Mesendoderm (in vitro differentiated cells): ENCODE measurements at regions not wholly inside any gene's neighbourhood (a gene's known extent, or its start where the extent isn't known, plus 50 kb on each side); places are given as distances from the start of the nearest gene placed in this dataset.
"Not testable (repeated sequence)": the region's sequence is repeated elsewhere in the genome, so short reads cannot be mapped to it uniquely, and the experiment has no call there.

Experiments used
- DNase-seq: peaks from one replicate; pipeline ENCODE4 v3.0.0; 2013
- H2AK5ac ChIP-seq: 2 replicates; pipeline ENCODE4 v1.6.1; 2013; ENCODE audit warnings: low read length, inconsistent platforms
- H2BK120ac ChIP-seq: 2 replicates; pipeline ENCODE4 v1.6.1; 2013; ENCODE audit warnings: low read depth, mild to moderate bottlenecking, low read length, moderate library complexity, mixed read lengths
- H2BK15ac ChIP-seq: replicated peaks from 2 replicates; pipeline ENCODE4 v1.6.1; 2013; ENCODE audit warnings: low read depth, mild to moderate bottlenecking, moderate library complexity
- H2BK5ac ChIP-seq: 2 replicates; pipeline ENCODE4 v1.6.1; 2013; ENCODE audit warnings: low read length, inconsistent platforms
- H3K18ac ChIP-seq: 2 replicates; pipeline ENCODE4 v1.6.1; 2013; ENCODE audit warnings: mild to moderate bottlenecking, low read length, mixed read lengths
- H3K23ac ChIP-seq: one replicate; pipeline ENCODE4 v1.6.1; 2013; ENCODE audit warnings: low read length
- H3K27ac ChIP-seq: 2 replicates; pipeline ENCODE4 v1.5.1; 2013; ENCODE audit warnings: low read depth, mild to moderate bottlenecking, inconsistent platforms, low read length, moderate library complexity
- H3K27me3 ChIP-seq: 2 replicates; pipeline ENCODE4 v1.6.1; 2013; ENCODE audit warnings: low read length, control low read depth, mild to moderate bottlenecking, inconsistent platforms; ENCODE audit not compliant: insufficient read depth, poor library complexity
- H3K36me3 ChIP-seq: 2 replicates; pipeline ENCODE4 v1.6.1; 2013; ENCODE audit warnings: low read length, inconsistent platforms; ENCODE audit not compliant: control insufficient read depth, insufficient read depth
- H3K4ac ChIP-seq: one replicate; pipeline ENCODE4 v1.6.1; 2013; ENCODE audit warnings: low read depth, mild to moderate bottlenecking, low read length, moderate library complexity
- H3K4me1 ChIP-seq: 2 replicates; pipeline ENCODE4 v1.6.1; 2013; ENCODE audit warnings: low read depth, low read length, inconsistent platforms; ENCODE audit not compliant: control insufficient read depth
- H3K4me2 ChIP-seq: 2 replicates; pipeline ENCODE4 v1.6.1; 2013; ENCODE audit warnings: low read length
- H3K4me3 ChIP-seq: 2 replicates; pipeline ENCODE4 v1.5.1; 2013; ENCODE audit warnings: mild to moderate bottlenecking, low read length
- H3K56ac ChIP-seq: one replicate; pipeline ENCODE4 v1.6.1; 2013; ENCODE audit warnings: low read length
- H3K79me1 ChIP-seq: 2 replicates; pipeline ENCODE4 v1.6.1; 2013; ENCODE audit warnings: low read length, inconsistent platforms
- H3K79me2 ChIP-seq: 2 replicates; pipeline ENCODE4 v1.6.1; 2013; ENCODE audit warnings: mild to moderate bottlenecking, low read length; ENCODE audit not compliant: control insufficient read depth, insufficient read depth
- H3K9ac ChIP-seq: 2 replicates; pipeline ENCODE4 v1.6.1; 2013; ENCODE audit warnings: low read length, inconsistent platforms
- H4K5ac ChIP-seq: one replicate; pipeline ENCODE4 v1.6.1; 2013; ENCODE audit warnings: low read length
- H4K8ac ChIP-seq: one replicate; pipeline ENCODE4 v1.6.1; 2013; ENCODE audit warnings: low read depth, mild to moderate bottlenecking, control low read depth, low read length, moderate library complexity
- WGBS: extraction: QIAGEN DNeasy Blood & Tissue Kit; methylation state at CpG from one replicate; pipeline ENCODE4 v1.1.7; 2013; ENCODE audit warnings: low lambda C conversion rate, missing lambda C conversion rate; ENCODE audit not compliant: insufficient coverage; ENCODE audit errors: extremely low coverage; 5-methylcytosine and 5-hydroxymethylcytosine counted together

GRCh38 chr18:24616653-24617052 lies 156.2 kb downstream of the HRH4 start:
- Histone ChIP-seq H2AK5ac (no peak overlapping the region), H3K36me3 (no peaks in the 10 kb centered on the region), H3K27me3 (no peaks in the 10 kb centered on the region), H2BK15ac (no peak overlapping the region), H3K18ac (no peak overlapping the region), H4K8ac (no peak overlapping the region), H2BK5ac (no peak overlapping the region), H2BK120ac (no peak overlapping the region), H3K4ac (no peak overlapping the region), H3K4me3 (no peak overlapping the region), H3K4me2 (no peak overlapping the region), H4K5ac (no peak overlapping the region), H3K27ac (no peak overlapping the region), H3K79me2 (no peaks in the 10 kb centered on the region), H3K23ac (no peak overlapping the region), H3K9ac (no peak overlapping the region), H3K79me1 (no peaks in the 10 kb centered on the region), H3K4me1 (no peaks in the 10 kb centered on the region), H3K56ac (no peak overlapping the region)
- WGBS, result no CpG with 5 or more reads among the region's 3 CpGs
- DNase-seq, result no peak

GRCh38 chr18:24624421-24624820 lies 164.0 kb downstream of the HRH4 start:
- not testable (repeated sequence) for H3K23ac ChIP-seq, H3K79me2 ChIP-seq, H2AK5ac ChIP-seq

GRCh38 chr18:24627644-24628315 lies 167.3 kb downstream of the HRH4 start:
- no peak overlapping the region for H3K4me3 ChIP-seq
- H3K9ac ChIP-seq, result no peak overlapping the region
- no CpG with 5 or more reads among the region's 4 CpGs for WGBS
- no peak overlapping the region for H2AK5ac ChIP-seq
- no peak overlapping the region for H3K18ac ChIP-seq
- H2BK5ac ChIP-seq, result no peak overlapping the region
- H4K8ac ChIP-seq, result no peak overlapping the region
- H3K36me3 ChIP-seq, result no peaks in the 10 kb centered on the region
- no peak overlapping the region for H3K27ac ChIP-seq
- no peak overlapping the region for H3K56ac ChIP-seq
- H3K4ac ChIP-seq, result no peak overlapping the region
- no peaks in the 10 kb centered on the region for H3K4me1 ChIP-seq
- H2BK120ac ChIP-seq, result no peak overlapping the region
- H3K4me2 ChIP-seq, result no peak overlapping the region
- no peak overlapping the region for H3K23ac ChIP-seq
- no peak overlapping the region for H4K5ac ChIP-seq
- no peaks in the 10 kb centered on the region for H3K79me2 ChIP-seq
- H3K79me1 ChIP-seq, result no peaks in the 10 kb centered on the region
- no peak for DNase-seq
- H3K27me3 ChIP-seq, result no peaks in the 10 kb centered on the region
- H2BK15ac ChIP-seq, result no peak overlapping the region

More at GRCh38 chr18:24624421-24624820, 164.0 kb downstream of the HRH4 start:
- not testable (repeated sequence) for H4K5ac ChIP-seq, H3K4me2 ChIP-seq, H3K56ac ChIP-seq, H3K27me3 ChIP-seq, H3K9ac ChIP-seq, H2BK15ac ChIP-seq, H3K79me1 ChIP-seq, H2BK120ac ChIP-seq, H3K4me3 ChIP-seq, H3K4me1 ChIP-seq, H3K4ac ChIP-seq, H3K18ac ChIP-seq, H3K27ac ChIP-seq, DNase-seq, H4K8ac ChIP-seq, H3K36me3 ChIP-seq, H2BK5ac ChIP-seq
- WGBS, result no CpG with 5 or more reads among the region's 17 CpGs

- Histone ChIP-seq H3K9ac (no peak overlapping the region), H3K27me3 (no peaks in the 10 kb centered on the region), H2BK5ac (no peak overlapping the region), H3K36me3 (no peaks in the 10 kb centered on the region), H4K5ac (no peak overlapping the region), H2BK120ac (no peak overlapping the region), H3K18ac (no peak overlapping the region), H3K79me1 (no peaks in the 10 kb centered on the region), H3K4ac (no peak overlapping the region), H3K4me3 (no peak overlapping the region), H4K8ac (no peak overlapping the region), H3K4me1 (no peaks in the 10 kb centered on the region), H2BK15ac (no peak overlapping the region), H3K4me2 (no peak overlapping the region), H3K56ac (no peak overlapping the region), H2AK5ac (no peak overlapping the region), H3K27ac (no peak overlapping the region), H3K79me2 (no peaks in the 10 kb centered on the region), H3K23ac (no peak overlapping the region)
- WGBS, result no CpG with 5 or more reads among the region's 1 CpG
- DNase-seq, result no peak
Observed at GRCh38 chr18:24628326-24628725, 167.9 kb downstream of the HRH4 start.

- no peak overlapping the region for H4K5ac ChIP-seq
- H3K4me3 ChIP-seq, result no peak overlapping the region
- H2BK120ac ChIP-seq, result no peak overlapping the region
- H3K4ac ChIP-seq, result no peak overlapping the region
- H3K27me3 ChIP-seq, result no peaks in the 10 kb centered on the region
- H4K8ac ChIP-seq, result no peak overlapping the region
- H3K18ac ChIP-seq, result no peak overlapping the region
- H3K56ac ChIP-seq, result no peak overlapping the region
- H3K36me3 ChIP-seq, result no peaks in the 10 kb centered on the region
- H3K79me2 ChIP-seq, result no peaks in the 10 kb centered on the region
- no peak overlapping the region for H3K27ac ChIP-seq
- no peak overlapping the region for H3K9ac ChIP-seq
- no peak overlapping the region for H2AK5ac ChIP-seq
- WGBS, result no CpG with 5 or more reads among the region's 3 CpGs
- H3K23ac ChIP-seq, result no peak overlapping the region
- no peak overlapping the region for H3K4me2 ChIP-seq
- H2BK15ac ChIP-seq, result no peak overlapping the region
- DNase-seq, result no peak
- no peaks in the 10 kb centered on the region for H3K4me1 ChIP-seq
- H3K79me1 ChIP-seq, result no peaks in the 10 kb centered on the region
- no peak overlapping the region for H2BK5ac ChIP-seq
Observed at GRCh38 chr18:24629921-24630320, 169.5 kb downstream of the HRH4 start.

GRCh38 chr18:24630346-24630880 lies 170.0 kb downstream of the HRH4 start:
- H2BK15ac ChIP-seq, result no peak overlapping the region
- no peak overlapping the region for H4K8ac ChIP-seq
- H3K56ac ChIP-seq, result no peak overlapping the region
- H2BK120ac ChIP-seq, result no peak overlapping the region
- H3K18ac ChIP-seq, result no peak overlapping the region
- no peaks in the 10 kb centered on the region for H3K36me3 ChIP-seq
- no peaks in the 10 kb centered on the region for H3K79me1 ChIP-seq
- no peak overlapping the region for H3K4ac ChIP-seq
- no peak overlapping the region for H4K5ac ChIP-seq
- no peak overlapping the region for H2AK5ac ChIP-seq
- WGBS, result no CpG with 5 or more reads among the region's 10 CpGs
- no peak overlapping the region for H3K9ac ChIP-seq
- no peak for DNase-seq
- H3K4me3 ChIP-seq, result no peak overlapping the region
- H3K23ac ChIP-seq, result no peak overlapping the region
- no peak overlapping the region for H3K27ac ChIP-seq
- H3K27me3 ChIP-seq, result no peaks in the 10 kb centered on the region
- no peak overlapping the region for H2BK5ac ChIP-seq
- H3K4me1 ChIP-seq, result no peaks in the 10 kb centered on the region
- H3K4me2 ChIP-seq, result no peak overlapping the region
- H3K79me2 ChIP-seq, result no peaks in the 10 kb centered on the region
